ENCODE measurements at regions not wholly inside any gene's neighbourhood (a gene's known extent, or its start where the extent isn't known, plus 50 kb on each side); places are given as distances from the start of the nearest gene placed in this dataset.
"Not testable (repeated sequence)": the region's sequence is repeated elsewhere in the genome, so short reads cannot be mapped to it uniquely, and the experiment has no call there.

GRCh38 chr20:4465212-4465611 lies 216.1 kb upstream of the ADRA1D start:
- Histone ChIP-seq H3K9ac (ENCODE audit: low read length) (no peak overlapping the region), H3K4me3 (ENCODE audit: low read length) (no peak overlapping the region), H3K27me3 (ENCODE audit: insufficient read depth, low read depth, low read length) (no peaks in the 10 kb centered on the region), H3K9me2 (ENCODE audit: insufficient read depth, low read length) (no peaks in the 10 kb centered on the region), H3K79me2 (replicated peaks; ENCODE audit: insufficient read depth, low read length) (no peaks in the 10 kb centered on the region), H3K9me3 (ENCODE audit: low read length) (no peaks in the 10 kb centered on the region), H3F3A (ENCODE audit: insufficient read depth, low read length, poor library complexity, severe bottlenecking) (no peaks in the 10 kb centered on the region), H2AFZ (ENCODE audit: low read depth, low read length) (no peak overlapping the region), H3K27ac (ENCODE audit: low read length) (no peak overlapping the region), H4K20me1 (ENCODE audit: insufficient read depth) (no peaks in the 10 kb centered on the region), H3K4me2 (ENCODE audit: low read length) (no peak overlapping the region), H3K36me3 (ENCODE audit: insufficient read depth, low read length) (no peaks in the 10 kb centered on the region)
- no peak for TF ChIP-seq SMC3 (conservative IDR thresholded peaks at IDR 0.05; ENCODE audit: poor library complexity)

GRCh38 chr20:4462801-4463200 lies 213.7 kb upstream of the ADRA1D start:
- H3K4me2 ChIP-seq (ENCODE audit: low read length); H3F3A ChIP-seq (ENCODE audit: insufficient read depth, low read length, poor library complexity, severe bottlenecking); H3K27ac ChIP-seq (ENCODE audit: low read length); H3K9me3 ChIP-seq (ENCODE audit: low read length); H3K27me3 ChIP-seq (ENCODE audit: insufficient read depth, low read depth, low read length); H4K20me1 ChIP-seq (ENCODE audit: insufficient read depth); H3K79me2 ChIP-seq (replicated peaks; ENCODE audit: insufficient read depth, low read length); H3K9ac ChIP-seq (ENCODE audit: low read length); H2AFZ ChIP-seq (ENCODE audit: low read depth, low read length); H3K9me2 ChIP-seq (ENCODE audit: insufficient read depth, low read length); H3K4me3 ChIP-seq (ENCODE audit: low read length); H3K36me3 ChIP-seq (ENCODE audit: insufficient read depth, low read length): not testable (repeated sequence)

- Histone ChIP-seq H3K27me3 (ENCODE audit: insufficient read depth, low read depth, low read length) (no peaks in the 10 kb centered on the region), H4K20me1 (ENCODE audit: insufficient read depth) (no peaks in the 10 kb centered on the region), H3K27ac (ENCODE audit: low read length) (no peak overlapping the region), H3K9ac (ENCODE audit: low read length) (no peak overlapping the region), H3K4me2 (ENCODE audit: low read length) (no peak overlapping the region), H3K4me3 (ENCODE audit: low read length) (no peak overlapping the region), H3K9me2 (ENCODE audit: insufficient read depth, low read length) (no peaks in the 10 kb centered on the region), H3K36me3 (ENCODE audit: insufficient read depth, low read length) (no peaks in the 10 kb centered on the region), H3K79me2 (replicated peaks; ENCODE audit: insufficient read depth, low read length) (no peaks in the 10 kb centered on the region), H2AFZ (ENCODE audit: low read depth, low read length) (no peak overlapping the region), H3F3A (ENCODE audit: insufficient read depth, low read length, poor library complexity, severe bottlenecking) (no peaks in the 10 kb centered on the region), H3K9me3 (ENCODE audit: low read length) (no peaks in the 10 kb centered on the region)
- TF ChIP-seq REST (IDR thresholded peaks at IDR 0.05; ENCODE audit: borderline replicate concordance) (no peak), SMC3 (conservative IDR thresholded peaks at IDR 0.05; ENCODE audit: poor library complexity) (no peak), EZH2 (IDR thresholded peaks at IDR 0.05; ENCODE audit: borderline replicate concordance, insufficient read depth, low read length, poor library complexity, severe bottlenecking) (no peak)
These were observed 210.0 kb upstream of the ADRA1D start for GRCh38 chr20:4459081-4459480.

GRCh38 chr20:4457566-4458543 lies 208.8 kb upstream of the ADRA1D start:
- no peak overlapping the region for H2AFZ ChIP-seq (ENCODE audit: low read depth, low read length)
- H3F3A ChIP-seq (ENCODE audit: insufficient read depth, low read length, poor library complexity, severe bottlenecking): no peaks in the 10 kb centered on the region
- H3K4me3 ChIP-seq (ENCODE audit: low read length): no peak overlapping the region
- no peaks in the 10 kb centered on the region for H3K9me3 ChIP-seq (ENCODE audit: low read length)
- no peaks in the 10 kb centered on the region for H4K20me1 ChIP-seq (ENCODE audit: insufficient read depth)
- H3K27me3 ChIP-seq (ENCODE audit: insufficient read depth, low read depth, low read length): no peaks in the 10 kb centered on the region
- H3K4me2 ChIP-seq (ENCODE audit: low read length): no peak overlapping the region
- H3K79me2 ChIP-seq (replicated peaks; ENCODE audit: insufficient read depth, low read length): no peaks in the 10 kb centered on the region
- no peaks in the 10 kb centered on the region for H3K36me3 ChIP-seq (ENCODE audit: insufficient read depth, low read length)
- no peak overlapping the region for H3K27ac ChIP-seq (ENCODE audit: low read length)
- H3K9me2 ChIP-seq (ENCODE audit: insufficient read depth, low read length): no peaks in the 10 kb centered on the region
- H3K9ac ChIP-seq (ENCODE audit: low read length): no peak overlapping the region
- TF ChIP-seq TAF1 (IDR thresholded peaks at IDR 0.05; ENCODE audit: low read depth) (no peak), SMC3 (conservative IDR thresholded peaks at IDR 0.05; ENCODE audit: poor library complexity) (no peak), REST (IDR thresholded peaks at IDR 0.05; ENCODE audit: borderline replicate concordance) (no peak), CTCF (IDR thresholded peaks at IDR 0.05; ENCODE audit: poor library complexity, severe bottlenecking) (no peak), POLR2AphosphoS5 (IDR thresholded peaks at IDR 0.05) (no peak), EZH2 (IDR thresholded peaks at IDR 0.05; ENCODE audit: borderline replicate concordance, insufficient read depth, low read length, poor library complexity, severe bottlenecking) (no peak), RAD21 (conservative IDR thresholded peaks at IDR 0.05) (no peak)
